ENCODE measurements at regions not wholly inside any gene's neighbourhood (a gene's known extent, or its start where the extent isn't known, plus 50 kb on each side); places are given as distances from the start of the nearest gene placed in this dataset.

DNA sequence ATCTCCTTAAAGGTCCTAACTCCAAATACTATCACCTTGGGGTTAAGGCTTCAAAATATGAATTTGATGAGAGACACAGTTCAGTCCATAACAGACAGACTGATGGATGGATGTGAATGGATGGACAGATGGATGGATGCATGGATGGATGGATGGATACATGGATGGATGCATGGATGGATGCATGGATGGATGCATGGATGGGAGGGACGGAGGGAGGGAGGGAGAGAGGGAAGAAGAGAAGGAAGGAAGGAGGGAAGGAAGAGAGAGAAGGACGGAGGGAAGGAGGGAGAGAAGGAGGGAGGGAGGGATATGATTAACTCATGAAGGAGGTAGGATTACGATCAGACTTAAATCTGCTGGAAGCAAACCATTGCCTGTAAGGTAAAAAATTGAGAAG lies 192.4 kb downstream of the LRRN1 start:
- Histone ChIP-seq H3K9ac (ENCODE audit: low read depth, low read length) (no peak overlapping the region), H3K14ac (replicated peaks; ENCODE audit: low read depth, low read length) (no peak overlapping the region), H2AK5ac (ENCODE audit: low read depth, low read length) (no peak overlapping the region), H3K79me1 (ENCODE audit: low read depth in 1 of 2, low read length in 2 of 2) (no peaks in the 10 kb centered on the region), H3K4me1 (ENCODE audit: control insufficient read depth, insufficient read depth, low read length) (no peaks in the 10 kb centered on the region), H2BK120ac (ENCODE audit: low read depth, low read length) (no peak overlapping the region), H4K91ac (ENCODE audit: insufficient read depth, low read depth, low read length) (no peak overlapping the region), H3K18ac (ENCODE audit: low read depth, low read length) (no peak overlapping the region), H4K20me1 (ENCODE audit: insufficient read depth, low read length) (no peaks in the 10 kb centered on the region), H3K9me3 (ENCODE audit: control insufficient read depth, insufficient read depth, low read length) (peaks cover 2% of the 10 kb centered on the region; the same call in 1 of the 2 replicates), H3K27ac (ENCODE audit: insufficient read depth, low read length) (no peak overlapping the region), H2BK20ac (ENCODE audit: low read depth, low read length) (no peak overlapping the region), H3K23ac (ENCODE audit: low read depth, low read length) (no peak overlapping the region), H4K5ac (ENCODE audit: low read depth, low read length) (no peak overlapping the region), H3K4me2 (ENCODE audit: low read depth, low read length) (no peak overlapping the region), H3K4me3 (ENCODE audit: insufficient read depth, low read depth, low read length) (no peak overlapping the region), H2AK9ac (replicated peaks; ENCODE audit: low read depth, low read length, poor library complexity) (no peak overlapping the region), H3K27me3 (ENCODE audit: control insufficient read depth, insufficient read depth, low read length) (no peaks in the 10 kb centered on the region), H3K9me1 (ENCODE audit: insufficient read depth, low read length) (no peaks in the 10 kb centered on the region), H2BK5ac (ENCODE audit: low read depth, low read length, poor library complexity, severe bottlenecking) (no peak overlapping the region), H2BK15ac (ENCODE audit: low read depth, low read length) (no peak overlapping the region), H3K4ac (ENCODE audit: low read depth, low read length) (no peak overlapping the region), H4K8ac (ENCODE audit: low read depth in 2 of 2, low read length in 2 of 2) (no peak overlapping the region), H3K36me3 (ENCODE audit: control insufficient read depth, insufficient read depth, low read length) (no peaks in the 10 kb centered on the region), H2AFZ (replicated peaks; ENCODE audit: low read length, poor library complexity) (no peak overlapping the region), H3K56ac (ENCODE audit: extremely low read depth, insufficient read depth, low read length) (no peak overlapping the region)
- no peak for ATAC-seq (ENCODE audit: low read depth)
- 43% methylated on average over 1 of the region's 3 CpGs; no CpG with 5 or more reads in 1 of the 2 experiments for WGBS, 2 experiments (ENCODE audit: extremely low coverage in 2 of 2, insufficient read length in 1 of 2)
- TF ChIP-seq, protein P1, sequence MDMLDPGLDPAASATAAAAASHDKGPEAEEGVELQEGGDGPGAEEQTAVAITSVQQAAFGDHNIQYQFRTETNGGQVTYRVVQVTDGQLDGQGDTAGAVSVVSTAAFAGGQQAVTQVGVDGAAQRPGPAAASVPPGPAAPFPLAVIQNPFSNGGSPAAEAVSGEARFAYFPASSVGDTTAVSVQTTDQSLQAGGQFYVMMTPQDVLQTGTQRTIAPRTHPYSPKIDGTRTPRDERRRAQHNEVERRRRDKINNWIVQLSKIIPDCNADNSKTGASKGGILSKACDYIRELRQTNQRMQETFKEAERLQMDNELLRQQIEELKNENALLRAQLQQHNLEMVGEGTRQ (IDR thresholded peaks at IDR 0.05; ENCODE audit: low read depth, low read length), result no peak
- TF ChIP-seq SMC3 (IDR thresholded peaks at IDR 0.05; ENCODE audit: low read depth, low read length), result no peak
- no peak for TF ChIP-seq CHD1 (IDR thresholded peaks at IDR 0.05; ENCODE audit: low read depth, low read length)
- TF ChIP-seq POLR2A (IDR thresholded peaks at IDR 0.05; ENCODE audit: low read depth, low read length), result no peak
- no peak for TF ChIP-seq MAZ (IDR thresholded peaks at IDR 0.05; ENCODE audit: borderline replicate concordance, low read depth, low read length)
- no peak for TF ChIP-seq RAD21 (IDR thresholded peaks at IDR 0.05; ENCODE audit: low read length)
- TF ChIP-seq MAFK (IDR thresholded peaks at IDR 0.05; ENCODE audit: low read depth, low read length), result no peak
- no peak for TF ChIP-seq RCOR1 (IDR thresholded peaks at IDR 0.05; ENCODE audit: insufficient replicate concordance, low read length)
- TF ChIP-seq RFX5 (IDR thresholded peaks at IDR 0.05; ENCODE audit: low read depth, low read length), result no peak
- no peak for TF ChIP-seq BHLHE40 (IDR thresholded peaks at IDR 0.05; ENCODE audit: low read depth, low read length)
- TF ChIP-seq FOS (IDR thresholded peaks at IDR 0.05; ENCODE audit: low read depth, low read length), result no peak
- TF ChIP-seq CEBPB (IDR thresholded peaks at IDR 0.05; ENCODE audit: low read depth, low read length), result no peak
- TF ChIP-seq, protein P2, sequence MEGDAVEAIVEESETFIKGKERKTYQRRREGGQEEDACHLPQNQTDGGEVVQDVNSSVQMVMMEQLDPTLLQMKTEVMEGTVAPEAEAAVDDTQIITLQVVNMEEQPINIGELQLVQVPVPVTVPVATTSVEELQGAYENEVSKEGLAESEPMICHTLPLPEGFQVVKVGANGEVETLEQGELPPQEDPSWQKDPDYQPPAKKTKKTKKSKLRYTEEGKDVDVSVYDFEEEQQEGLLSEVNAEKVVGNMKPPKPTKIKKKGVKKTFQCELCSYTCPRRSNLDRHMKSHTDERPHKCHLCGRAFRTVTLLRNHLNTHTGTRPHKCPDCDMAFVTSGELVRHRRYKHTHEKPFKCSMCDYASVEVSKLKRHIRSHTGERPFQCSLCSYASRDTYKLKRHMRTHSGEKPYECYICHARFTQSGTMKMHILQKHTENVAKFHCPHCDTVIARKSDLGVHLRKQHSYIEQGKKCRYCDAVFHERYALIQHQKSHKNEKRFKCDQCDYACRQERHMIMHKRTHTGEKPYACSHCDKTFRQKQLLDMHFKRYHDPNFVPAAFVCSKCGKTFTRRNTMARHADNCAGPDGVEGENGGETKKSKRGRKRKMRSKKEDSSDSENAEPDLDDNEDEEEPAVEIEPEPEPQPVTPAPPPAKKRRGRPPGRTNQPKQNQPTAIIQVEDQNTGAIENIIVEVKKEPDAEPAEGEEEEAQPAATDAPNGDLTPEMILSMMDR (conservative IDR thresholded peaks at IDR 0.05; ENCODE audit: low read depth, low read length), result no peak
- no peak for TF ChIP-seq MXI1 (IDR thresholded peaks at IDR 0.05; ENCODE audit: borderline replicate concordance, low read depth, low read length)
- TF ChIP-seq NFE2L2 (IDR thresholded peaks at IDR 0.05; ENCODE audit: low read depth, low read length), result no peak
- DNase-seq, result no peak
- in situ Hi-C loops (cut with MboI; ENCODE audit: low sequenced_read_pairs) (no loop called here), dilution Hi-C loops (cut with HindIII; ENCODE audit: low sequenced_read_pairs, unreplicated experiment) (no loop called here), intact Hi-C loops (cut with micrococcal nuclease) (no loop called here)
- CTCF ChIA-PET, result interaction anchor here (0.7 kb wide), 1 partner anchor 196 kb away, joined by 3 read pairs; no protein-coding TSS in a partner anchor
- POLR2A ChIA-PET (ENCODE audit: unreplicated experiment), result no interaction called here
- no TSS peak for BruUV-seq (replicated peaks)

Data from IMR-90 (cell line).